Hepatocyte (in vitro differentiated cells): ENCODE measurements at regions not wholly inside any gene's neighbourhood (a gene's known extent, or its start where the extent isn't known, plus 50 kb on each side); places are given as distances from the start of the nearest gene placed in this dataset.

Experiments used
- DNase-seq: peaks from one replicate; pipeline ENCODE4 v3.0.0-alpha.2; 2016; ENCODE audit warnings: low spot score
- H2AFZ ChIP-seq: fragments of 200-600 bp; sonication (generic); 2 replicates; pipeline ENCODE4 v1.6.0; 2016; ENCODE audit warnings: antibody characterized with exemption, mild to moderate bottlenecking
- H3K27ac ChIP-seq: fragments of 200-600 bp; sonication (generic); 2 replicates; pipeline ENCODE4 v1.5.1; 2016; ENCODE audit warnings: mild to moderate bottlenecking
- H3K27me3 ChIP-seq: fragments of 200-600 bp; sonication (generic); 2 replicates; pipeline ENCODE4 v1.6.1; 2016
- H3K36me3 ChIP-seq: fragments of 200-600 bp; sonication (generic); replicated peaks from 2 replicates; pipeline ENCODE4 v1.5.1; 2016; ENCODE audit warnings: low read depth; ENCODE audit not compliant: insufficient read depth
- H3K4me1 ChIP-seq: fragments of 200-600 bp; sonication (generic); 2 replicates; pipeline ENCODE4 v1.5.1; 2016; ENCODE audit warnings: mild to moderate bottlenecking, moderate library complexity; ENCODE audit not compliant: insufficient read depth
- H3K4me2 ChIP-seq: fragments of 200-600 bp; sonication (generic); 2 replicates; pipeline ENCODE4 v1.6.0; 2016
- H3K4me3 ChIP-seq: fragments of 200-600 bp; sonication (generic); 2 replicates; pipeline ENCODE4 v1.5.1; 2016; ENCODE audit warnings: mild to moderate bottlenecking
- H3K79me2 ChIP-seq: fragments of 200-600 bp; sonication (generic); 2 replicates; pipeline ENCODE4 v1.6.0; 2017; ENCODE audit warnings: mild to moderate bottlenecking
- H3K9me2 ChIP-seq: fragments of 200-600 bp; sonication (generic); replicated peaks from 2 replicates; pipeline ENCODE4 v1.6.0; 2017; ENCODE audit warnings: mild to moderate bottlenecking; ENCODE audit not compliant: insufficient read depth
- H3K9me3 ChIP-seq: fragments of 200-600 bp; sonication (generic); 2 replicates; pipeline ENCODE4 v1.5.1; 2016; ENCODE audit warnings: low read depth, mild to moderate bottlenecking
- H4K20me1 ChIP-seq: fragments of 200-600 bp; sonication (generic); 2 replicates; pipeline ENCODE4 v1.6.0; 2016; ENCODE audit warnings: mild to moderate bottlenecking; ENCODE audit not compliant: insufficient read depth, poor library complexity, severe bottlenecking
- EZH2 ChIP-seq: fragments of 200-600 bp; sonication (generic); IDR thresholded peaks from 2 replicates; pipeline ENCODE4 v1.6.1; 2016; ENCODE audit warnings: antibody characterized with exemption, mild to moderate bottlenecking, borderline replicate concordance
- EZH2phosphoT487 ChIP-seq: fragments of 200-600 bp; sonication (generic); IDR thresholded peaks from one replicate; pipeline ENCODE4 v1.6.1; 2018; ENCODE audit warnings: antibody characterized with exemption, mild to moderate bottlenecking, low read depth, moderate library complexity; ENCODE audit not compliant: unreplicated experiment, severe bottlenecking
- WGBS: methylation state at CpG from one replicate; pipeline ENCODE4 v1.1.6; 2016; ENCODE audit warnings: low lambda C conversion rate; ENCODE audit errors: missing lambda C conversion rate; 5-methylcytosine and 5-hydroxymethylcytosine counted together
- TF ChIP-seq, protein P1 (sequence below): fragments of 200-600 bp; sonication (generic); IDR thresholded peaks from 2 replicates; pipeline ENCODE4 v1.5.1; 2016; ENCODE audit warnings: antibody characterized with exemption, mild to moderate bottlenecking; ENCODE audit not compliant: poor library complexity

DNA sequence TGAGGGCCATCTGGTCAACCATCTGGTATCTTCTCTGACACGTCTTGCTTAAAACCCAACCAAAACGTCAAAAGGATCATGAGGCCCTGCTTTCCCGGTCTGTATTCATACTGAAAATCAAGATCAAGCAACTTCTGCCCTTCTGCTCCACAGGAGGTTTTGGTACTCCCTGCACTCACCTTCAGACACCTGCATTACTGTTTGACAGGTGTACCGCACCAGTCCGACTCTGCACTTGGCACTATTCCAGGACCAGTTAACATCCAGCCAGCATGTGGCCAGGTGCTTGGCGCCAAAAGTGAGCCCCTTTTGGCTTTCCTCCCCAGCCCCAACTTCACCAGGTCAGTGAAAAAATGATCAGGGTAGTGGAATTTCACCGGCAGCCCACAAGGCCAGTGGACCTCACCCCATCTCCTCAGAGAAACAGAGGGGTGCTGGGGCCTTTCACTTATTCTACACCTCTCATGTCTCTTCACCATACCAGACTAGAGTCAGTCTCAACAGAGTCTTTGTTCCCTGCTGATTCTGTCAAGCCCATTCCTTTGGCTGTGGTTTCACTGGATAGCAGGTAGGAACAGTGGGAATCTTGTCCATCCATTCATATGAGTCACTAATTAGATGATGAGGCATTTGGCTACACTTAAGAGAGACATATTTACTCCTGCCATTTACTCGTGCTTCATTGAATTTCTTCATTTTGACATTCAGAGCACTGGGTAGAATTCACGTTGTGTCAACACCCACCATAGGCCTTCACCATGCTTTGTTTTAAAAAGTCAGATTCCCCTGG, 85.3 kb downstream of the ZNF726 start:
- H3K36me3 ChIP-seq: no peaks in the 10 kb centered on the region
- H2AFZ ChIP-seq: no peak overlapping the region
- no peaks in the 10 kb centered on the region for H3K9me2 ChIP-seq
- no peaks in the 10 kb centered on the region for H3K9me3 ChIP-seq
- no peak overlapping the region for H3K4me2 ChIP-seq
- WGBS: 68% methylated on average over 9 of the region's 9 CpGs
- no peak for DNase-seq
- H3K79me2 ChIP-seq: no peaks in the 10 kb centered on the region
- no peaks in the 10 kb centered on the region for H3K4me1 ChIP-seq
- TF ChIP-seq, protein P1, sequence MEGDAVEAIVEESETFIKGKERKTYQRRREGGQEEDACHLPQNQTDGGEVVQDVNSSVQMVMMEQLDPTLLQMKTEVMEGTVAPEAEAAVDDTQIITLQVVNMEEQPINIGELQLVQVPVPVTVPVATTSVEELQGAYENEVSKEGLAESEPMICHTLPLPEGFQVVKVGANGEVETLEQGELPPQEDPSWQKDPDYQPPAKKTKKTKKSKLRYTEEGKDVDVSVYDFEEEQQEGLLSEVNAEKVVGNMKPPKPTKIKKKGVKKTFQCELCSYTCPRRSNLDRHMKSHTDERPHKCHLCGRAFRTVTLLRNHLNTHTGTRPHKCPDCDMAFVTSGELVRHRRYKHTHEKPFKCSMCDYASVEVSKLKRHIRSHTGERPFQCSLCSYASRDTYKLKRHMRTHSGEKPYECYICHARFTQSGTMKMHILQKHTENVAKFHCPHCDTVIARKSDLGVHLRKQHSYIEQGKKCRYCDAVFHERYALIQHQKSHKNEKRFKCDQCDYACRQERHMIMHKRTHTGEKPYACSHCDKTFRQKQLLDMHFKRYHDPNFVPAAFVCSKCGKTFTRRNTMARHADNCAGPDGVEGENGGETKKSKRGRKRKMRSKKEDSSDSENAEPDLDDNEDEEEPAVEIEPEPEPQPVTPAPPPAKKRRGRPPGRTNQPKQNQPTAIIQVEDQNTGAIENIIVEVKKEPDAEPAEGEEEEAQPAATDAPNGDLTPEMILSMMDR: no peak
- TF ChIP-seq EZH2phosphoT487 (no peak), EZH2 (no peak)
- H3K27ac ChIP-seq: no peak overlapping the region
- H4K20me1 ChIP-seq: no peaks in the 10 kb centered on the region
- no peak overlapping the region for H3K4me3 ChIP-seq
- H3K27me3 ChIP-seq: no peaks in the 10 kb centered on the region

DNA sequence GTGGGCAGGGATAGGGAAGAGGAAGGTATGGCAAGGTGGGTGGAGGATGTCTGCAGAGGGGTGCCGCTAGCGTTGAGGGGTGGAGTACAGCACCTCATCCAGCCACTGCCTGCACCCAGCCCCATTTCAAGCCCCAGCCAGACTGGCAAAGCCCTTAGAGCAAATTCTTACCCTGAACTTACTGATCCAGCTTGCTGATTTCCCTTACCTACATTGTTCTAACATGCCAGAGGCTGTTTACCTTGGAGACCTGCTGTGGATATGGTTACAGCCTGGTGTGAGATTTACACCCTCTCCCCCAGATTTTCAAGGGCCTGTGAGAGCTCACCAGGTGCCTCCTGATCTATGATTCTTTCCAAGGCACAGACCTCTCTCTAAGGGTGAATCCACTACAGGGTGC, 86.0 kb downstream of the ZNF726 start:
- Histone ChIP-seq H3K4me3 (no peak overlapping the region), H3K9me2 (no peaks in the 10 kb centered on the region), H2AFZ (no peak overlapping the region), H3K27ac (no peak overlapping the region), H4K20me1 (no peaks in the 10 kb centered on the region), H3K79me2 (no peaks in the 10 kb centered on the region), H3K36me3 (no peaks in the 10 kb centered on the region), H3K9me3 (no peaks in the 10 kb centered on the region), H3K27me3 (no peaks in the 10 kb centered on the region), H3K4me1 (no peaks in the 10 kb centered on the region), H3K4me2 (no peak overlapping the region)
- no peak for DNase-seq
- WGBS: 100% methylated on average over 2 of the region's 2 CpGs
- TF ChIP-seq EZH2: no peak
- TF ChIP-seq, protein P1: no peak
- TF ChIP-seq EZH2phosphoT487: no peak

DNA sequence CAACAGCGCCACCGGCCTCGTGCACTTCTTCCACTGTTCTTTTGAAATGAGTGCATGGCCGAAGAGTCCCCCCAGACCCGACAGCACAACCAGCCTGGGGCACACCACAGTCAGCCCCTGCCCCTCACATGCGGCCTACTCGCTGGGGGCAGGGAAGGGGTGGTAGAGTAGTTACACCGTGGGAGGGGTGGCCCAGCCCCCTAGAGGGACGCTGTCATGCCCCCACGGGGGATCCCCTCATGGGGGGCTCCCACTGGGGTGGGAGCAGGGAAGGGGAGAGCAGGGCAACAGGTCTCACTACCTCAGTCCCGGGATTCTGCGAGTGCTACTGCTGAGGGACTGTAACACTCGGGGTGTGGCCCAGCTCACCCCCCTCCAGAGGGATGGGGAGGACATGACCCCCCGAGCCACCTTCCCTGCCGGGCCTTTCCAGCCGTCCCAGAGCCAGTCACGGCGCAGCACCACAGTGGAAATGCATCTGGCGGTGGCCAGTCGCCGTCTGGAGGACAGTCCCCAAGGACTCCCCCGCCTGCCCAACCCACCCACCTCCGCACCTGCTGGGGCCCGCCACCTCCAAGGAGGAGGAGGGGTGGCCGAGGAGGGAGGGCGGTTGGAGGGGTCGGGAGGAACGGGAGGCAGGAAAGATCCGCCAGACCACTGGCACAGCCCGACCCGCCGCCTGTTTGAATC, 84.6 kb upstream of the ZNF254 start:
- no peaks in the 10 kb centered on the region for H4K20me1 ChIP-seq
- no peak overlapping the region for H3K4me2 ChIP-seq
- DNase-seq: no peak
- H3K27me3 ChIP-seq: no peaks in the 10 kb centered on the region
- no peaks in the 10 kb centered on the region for H3K9me2 ChIP-seq
- no peaks in the 10 kb centered on the region for H3K9me3 ChIP-seq
- H3K79me2 ChIP-seq: no peaks in the 10 kb centered on the region
- H3K4me3 ChIP-seq: no peak overlapping the region
- H3K36me3 ChIP-seq: no peaks in the 10 kb centered on the region
- WGBS: 94% methylated on average over 13 of the region's 32 CpGs
- no peak overlapping the region for H3K27ac ChIP-seq
- H3K4me1 ChIP-seq: no peaks in the 10 kb centered on the region
- TF ChIP-seq EZH2 (no peak), EZH2phosphoT487 (no peak)
- TF ChIP-seq, protein P1: no peak
- H2AFZ ChIP-seq: no peak overlapping the region
